Non-pigmented ciliary epithelial cell (primary cell): ENCODE measurements at regions not wholly inside any gene's neighbourhood (a gene's known extent, or its start where the extent isn't known, plus 50 kb on each side); places are given as distances from the start of the nearest gene placed in this dataset.

Source experiments
- DNase-seq: peaks from one replicate; pipeline ENCODE4 v3.0.0-alpha.2; 2010; ENCODE audit warnings: low read depth

GRCh38 chr18:77911971-77912605 lies 662.4 kb downstream of the GALR1 start:
- no peak for DNase-seq

- DNase-seq = no peak
Measured at GRCh38 chr18:77918730-77919129, 669.1 kb downstream of the GALR1 start.

- DNase-seq = no peak
Measured at GRCh38 chr18:77919923-77920322, 670.3 kb downstream of the GALR1 start.

- DNase-seq = no peak
Measured at GRCh38 chr18:77935342-77935741, 685.7 kb downstream of the GALR1 start.

- no peak for DNase-seq
Measured at GRCh38 chr18:77940566-77940965, 690.9 kb downstream of the GALR1 start.

- no peak for DNase-seq
Measured at GRCh38 chr18:77944533-77944932, 694.9 kb downstream of the GALR1 start.

GRCh38 chr18:77948567-77948966 lies 698.9 kb downstream of the GALR1 start:
- DNase-seq = no peak

- no peak for DNase-seq
Measured at GRCh38 chr18:77949355-77949973, 699.8 kb downstream of the GALR1 start.

- no peak for DNase-seq
Measured at GRCh38 chr18:77959248-77959647, 709.6 kb downstream of the GALR1 start.

GRCh38 chr18:77960791-77961410 lies 711.3 kb downstream of the GALR1 start:
- DNase-seq = no peak

- no peak for DNase-seq
Measured at GRCh38 chr18:77967071-77967470, 717.4 kb downstream of the GALR1 start.

- no peak for DNase-seq
Measured at GRCh38 chr18:77967791-77968190, 718.1 kb downstream of the GALR1 start.

- DNase-seq = no peak
Measured at GRCh38 chr18:77969972-77970371, 720.3 kb downstream of the GALR1 start.

GRCh38 chr18:77970814-77971213 lies 721.2 kb downstream of the GALR1 start:
- DNase-seq = no peak

GRCh38 chr18:77973745-77974144 lies 724.1 kb downstream of the GALR1 start:
- DNase-seq = no peak

GRCh38 chr18:77974329-77974728 lies 724.7 kb downstream of the GALR1 start:
- no peak for DNase-seq

- no peak for DNase-seq
Measured at GRCh38 chr18:77977331-77977730, 727.7 kb downstream of the GALR1 start.

- DNase-seq = no peak
Measured at GRCh38 chr18:77980275-77980674, 730.6 kb downstream of the GALR1 start.

GRCh38 chr18:77981874-77982273 lies 732.2 kb downstream of the GALR1 start:
- no peak for DNase-seq

GRCh38 chr18:77983270-77983669 lies 733.6 kb downstream of the GALR1 start:
- DNase-seq = no peak

- DNase-seq = no peak
Measured at GRCh38 chr18:77984178-77984577, 734.5 kb downstream of the GALR1 start.

GRCh38 chr18:77984833-77985232 lies 735.2 kb downstream of the GALR1 start:
- DNase-seq = no peak

GRCh38 chr18:77985526-77986281 lies 736.1 kb downstream of the GALR1 start:
- no peak for DNase-seq
